ENCODE measurements at regions not wholly inside any gene's neighbourhood (a gene's known extent, or its start where the extent isn't known, plus 50 kb on each side); places are given as distances from the start of the nearest gene placed in this dataset.

DNA sequence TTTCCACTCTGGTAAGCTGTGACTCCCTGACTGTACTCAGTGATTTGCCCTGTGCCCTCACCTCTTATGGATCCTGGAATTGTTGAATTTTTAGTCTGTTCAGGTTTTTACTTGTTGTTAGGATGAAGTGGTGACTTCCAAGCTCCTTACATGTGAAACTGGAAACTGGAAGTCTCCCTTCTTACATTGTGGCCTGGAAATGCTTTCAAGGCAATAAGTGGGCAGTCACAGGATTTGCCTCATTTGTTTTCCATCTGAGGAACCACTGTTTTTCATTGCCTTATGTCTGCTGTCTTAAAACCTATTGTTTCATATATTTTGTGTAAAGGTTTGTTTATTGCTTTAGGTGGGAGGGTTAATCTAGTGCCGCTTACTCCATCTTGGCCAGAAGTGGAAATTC, 155.8 kb downstream of the CYB561 start:
- TF ChIP-seq, protein P1, sequence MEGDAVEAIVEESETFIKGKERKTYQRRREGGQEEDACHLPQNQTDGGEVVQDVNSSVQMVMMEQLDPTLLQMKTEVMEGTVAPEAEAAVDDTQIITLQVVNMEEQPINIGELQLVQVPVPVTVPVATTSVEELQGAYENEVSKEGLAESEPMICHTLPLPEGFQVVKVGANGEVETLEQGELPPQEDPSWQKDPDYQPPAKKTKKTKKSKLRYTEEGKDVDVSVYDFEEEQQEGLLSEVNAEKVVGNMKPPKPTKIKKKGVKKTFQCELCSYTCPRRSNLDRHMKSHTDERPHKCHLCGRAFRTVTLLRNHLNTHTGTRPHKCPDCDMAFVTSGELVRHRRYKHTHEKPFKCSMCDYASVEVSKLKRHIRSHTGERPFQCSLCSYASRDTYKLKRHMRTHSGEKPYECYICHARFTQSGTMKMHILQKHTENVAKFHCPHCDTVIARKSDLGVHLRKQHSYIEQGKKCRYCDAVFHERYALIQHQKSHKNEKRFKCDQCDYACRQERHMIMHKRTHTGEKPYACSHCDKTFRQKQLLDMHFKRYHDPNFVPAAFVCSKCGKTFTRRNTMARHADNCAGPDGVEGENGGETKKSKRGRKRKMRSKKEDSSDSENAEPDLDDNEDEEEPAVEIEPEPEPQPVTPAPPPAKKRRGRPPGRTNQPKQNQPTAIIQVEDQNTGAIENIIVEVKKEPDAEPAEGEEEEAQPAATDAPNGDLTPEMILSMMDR (IDR thresholded peaks at IDR 0.05), result no peak
- TF ChIP-seq TAF1 (IDR thresholded peaks at IDR 0.05; ENCODE audit: borderline replicate concordance, low read depth, low read length) (no peak), YY1 (IDR thresholded peaks at IDR 0.05; ENCODE audit: low read depth) (no peak), FOXM1 (IDR thresholded peaks at IDR 0.05; ENCODE audit: low read depth) (no peak)
- TF ChIP-seq, protein P2, sequence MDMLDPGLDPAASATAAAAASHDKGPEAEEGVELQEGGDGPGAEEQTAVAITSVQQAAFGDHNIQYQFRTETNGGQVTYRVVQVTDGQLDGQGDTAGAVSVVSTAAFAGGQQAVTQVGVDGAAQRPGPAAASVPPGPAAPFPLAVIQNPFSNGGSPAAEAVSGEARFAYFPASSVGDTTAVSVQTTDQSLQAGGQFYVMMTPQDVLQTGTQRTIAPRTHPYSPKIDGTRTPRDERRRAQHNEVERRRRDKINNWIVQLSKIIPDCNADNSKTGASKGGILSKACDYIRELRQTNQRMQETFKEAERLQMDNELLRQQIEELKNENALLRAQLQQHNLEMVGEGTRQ (IDR thresholded peaks at IDR 0.05; ENCODE audit: borderline replicate concordance, low read depth, low read length), result no peak
